Adipocyte (in vitro differentiated cells): ENCODE measurements at regions not wholly inside any gene's neighbourhood (a gene's known extent, or its start where the extent isn't known, plus 50 kb on each side); places are given as distances from the start of the nearest gene placed in this dataset.
"Not testable (repeated sequence)": the region's sequence is repeated elsewhere in the genome, so short reads cannot be mapped to it uniquely, and the experiment has no call there.

Source experiments
- DNase-seq: peaks from one replicate; pipeline ENCODE4 v3.0.0-alpha.2; 2015; ENCODE audit warnings: low read depth
- H3K27me3 ChIP-seq: replicated peaks from 2 replicates; pipeline ENCODE4 v1.7.0; 2013; ENCODE audit warnings: mild to moderate bottlenecking, low read length, moderate library complexity; ENCODE audit not compliant: control insufficient read depth, insufficient read depth
- H3K36me3 ChIP-seq: 2 replicates; pipeline ENCODE4 v1.7.0; 2013; ENCODE audit warnings: low read length, mild to moderate bottlenecking, moderate library complexity; ENCODE audit not compliant: control insufficient read depth, insufficient read depth, severe bottlenecking
- H3K4me1 ChIP-seq: 2 replicates; pipeline ENCODE4 v1.7.0; 2013; ENCODE audit warnings: mild to moderate bottlenecking, low read length, moderate library complexity; ENCODE audit not compliant: control insufficient read depth, insufficient read depth
- H3K4me3 ChIP-seq: 2 replicates; pipeline ENCODE4 v1.7.0; 2013; ENCODE audit warnings: mild to moderate bottlenecking, low read length, moderate library complexity
- H3K9ac ChIP-seq: 2 replicates; pipeline ENCODE4 v1.7.0; 2013; ENCODE audit warnings: mild to moderate bottlenecking, low read length, moderate library complexity
- H3K9me3 ChIP-seq: 2 replicates; pipeline ENCODE4 v1.7.0; 2013; ENCODE audit warnings: mild to moderate bottlenecking, low read length, moderate library complexity; ENCODE audit not compliant: control insufficient read depth

- Histone ChIP-seq H3K27me3 (no peaks in the 10 kb centered on the region), H3K36me3 (no peaks in the 10 kb centered on the region), H3K9me3 (no peaks in the 10 kb centered on the region), H3K9ac (no peak overlapping the region), H3K4me1 (peaks cover 33% of the 10 kb centered on the region), H3K4me3 (no peak overlapping the region)
- DNase-seq: no peak
These were observed 64.1 kb upstream of the EED start for GRCh38 chr11:86180423-86180822.

- no peaks in the 10 kb centered on the region for H3K27me3 ChIP-seq
- H3K4me3 ChIP-seq: no peak overlapping the region
- no peaks in the 10 kb centered on the region for H3K9me3 ChIP-seq
- H3K36me3 ChIP-seq: no peaks in the 10 kb centered on the region
- H3K9ac ChIP-seq: no peak overlapping the region
- DNase-seq: no peak
- peaks cover 40% of the 10 kb centered on the region for H3K4me1 ChIP-seq
These were observed 64.9 kb upstream of the EED start for GRCh38 chr11:86179646-86180064.

GRCh38 chr11:86177302-86177701, 67.3 kb upstream of the EED start:
- Histone ChIP-seq H3K9me3 (no peaks in the 10 kb centered on the region), H3K4me3 (no peak overlapping the region), H3K36me3 (no peaks in the 10 kb centered on the region), H3K9ac (peak overlapping the region; percentile 22), H3K27me3 (no peaks in the 10 kb centered on the region), H3K4me1 (peaks cover 58% of the 10 kb centered on the region)
- DNase-seq: no peak

GRCh38 chr11:86176165-86176884, 68.2 kb upstream of the EED start:
- no peak for DNase-seq
- Histone ChIP-seq H3K27me3 (no peaks in the 10 kb centered on the region), H3K9me3 (no peaks in the 10 kb centered on the region), H3K4me3 (no peak overlapping the region), H3K9ac (no peak overlapping the region), H3K36me3 (no peaks in the 10 kb centered on the region), H3K4me1 (peaks cover 58% of the 10 kb centered on the region)

GRCh38 chr11:86175626-86176025, 68.9 kb upstream of the EED start:
- H3K4me3 ChIP-seq: no peak overlapping the region
- peak overlapping the region; percentile 64 for H3K9ac ChIP-seq
- DNase-seq: no peak
- no peaks in the 10 kb centered on the region for H3K9me3 ChIP-seq
- H3K27me3 ChIP-seq: no peaks in the 10 kb centered on the region
- H3K4me1 ChIP-seq: peaks cover 58% of the 10 kb centered on the region
- no peaks in the 10 kb centered on the region for H3K36me3 ChIP-seq

- Histone ChIP-seq H3K4me3 (no peak overlapping the region), H3K4me1 (peaks cover 58% of the 10 kb centered on the region), H3K27me3 (no peaks in the 10 kb centered on the region), H3K9ac (peak overlapping the region; percentile 64), H3K36me3 (no peaks in the 10 kb centered on the region), H3K9me3 (no peaks in the 10 kb centered on the region)
- no peak for DNase-seq
These were observed 69.4 kb upstream of the EED start for GRCh38 chr11:86175191-86175590.

- H3K27me3 ChIP-seq: no peaks in the 10 kb centered on the region
- no peaks in the 10 kb centered on the region for H3K36me3 ChIP-seq
- peak overlapping the region; percentile 12 for H3K4me3 ChIP-seq
- DNase-seq: peak; percentile 93
- peak overlapping the region; percentile 64 for H3K9ac ChIP-seq
- H3K4me1 ChIP-seq: peaks cover 58% of the 10 kb centered on the region
- no peaks in the 10 kb centered on the region for H3K9me3 ChIP-seq
These were observed 70.2 kb upstream of the EED start for GRCh38 chr11:86174101-86175046.

- Histone ChIP-seq H3K9me3 (no peaks in the 10 kb centered on the region), H3K27me3 (no peaks in the 10 kb centered on the region), H3K36me3 (no peaks in the 10 kb centered on the region), H3K4me3 (no peak overlapping the region), H3K4me1 (peaks cover 53% of the 10 kb centered on the region), H3K9ac (peak overlapping the region; percentile 33)
- peak; percentile 47 for DNase-seq
These were observed 71.7 kb upstream of the EED start for GRCh38 chr11:86172894-86173293.

- no peak overlapping the region for H3K9ac ChIP-seq
- no peaks in the 10 kb centered on the region for H3K36me3 ChIP-seq
- H3K4me1 ChIP-seq: peaks cover 55% of the 10 kb centered on the region
- no peaks in the 10 kb centered on the region for H3K9me3 ChIP-seq
- DNase-seq: no peak
- H3K27me3 ChIP-seq: no peaks in the 10 kb centered on the region
- H3K4me3 ChIP-seq: no peak overlapping the region
These were observed 72.9 kb upstream of the EED start for GRCh38 chr11:86171627-86172026.

- H3K36me3 ChIP-seq: no peaks in the 10 kb centered on the region
- no peak overlapping the region for H3K4me3 ChIP-seq
- peaks cover 30% of the 10 kb centered on the region for H3K4me1 ChIP-seq
- no peaks in the 10 kb centered on the region for H3K9me3 ChIP-seq
- H3K9ac ChIP-seq: peak overlapping the region; percentile 10
- no peaks in the 10 kb centered on the region for H3K27me3 ChIP-seq
- peak; percentile 44 for DNase-seq
These were observed 76.9 kb upstream of the EED start for GRCh38 chr11:86167499-86168164.

- not testable (repeated sequence) for H3K27me3 ChIP-seq, DNase-seq, H3K9me3 ChIP-seq, H3K4me3 ChIP-seq, H3K9ac ChIP-seq, H3K36me3 ChIP-seq
- peaks cover 43% of the 10 kb centered on the region for H3K4me1 ChIP-seq
These were observed 78.3 kb upstream of the EED start for GRCh38 chr11:86166287-86166686.
